K562 (cell line): ENCODE measurements at regions not wholly inside any gene's neighbourhood (a gene's known extent, or its start where the extent isn't known, plus 50 kb on each side); places are given as distances from the start of the nearest gene placed in this dataset.

Experiments used
- ATAC-seq: fragments of 200-7000 bp; cut with Tn5 transposase; 3 replicates; pipeline ENCODE4 v1.9.1; 2020; ENCODE audit warnings: moderate library complexity
- BruUV-seq: library from RNA; stranded (reverse); fragments of 400-500 nt; replicated peaks from 2 replicates; lab custom pipeline; 2021; lab: Mats Ljungman, UMichigan
- CTCF ChIA-PET: fragments of 300-600 bp; formaldehyde crosslinking; extraction: SDS; loops from one replicate; lab custom pipeline; 2021; ENCODE audit warnings: low intra/inter-chr PET ratio; lab: Yijun Ruan, JAX
- POLR2A ChIA-PET: fragments of 300-600, 350-650 bp; sonication (Branson Sonifier 250); formaldehyde crosslinking; extraction: SDS; loops from one replicate; lab custom pipeline; 2021; ENCODE audit warnings: antibody characterized with exemption, inconsistent platforms; lab: Yijun Ruan, JAX
- DNase-seq, 4 experiments: peaks; one replicate each; pipeline versions ENCODE4 v3.0.0 to v3.0.0-alpha.2; 2011 to 2018; ENCODE audit warnings: low spot score in 3 of 4, mixed read lengths in 3 of 4; ENCODE audit errors: extremely low read depth in 1 of 4
- FAIRE-seq: peaks from 2 replicates; lab custom pipeline; 2011; peaks lifted over from hg19 to GRCh38; lab: Jason Lieb, UNC
- H2AFZ ChIP-seq: 2 replicates; pipeline ENCODE4 v1.6.0; 2011; ENCODE audit warnings: low read depth, low read length, control low read depth, inconsistent platforms
- H3K27ac ChIP-seq: fragments of 200-600 bp; 3 replicates; pipeline ENCODE4 v1.8.0; 2011; ENCODE audit warnings: low read depth, mild to moderate bottlenecking, control low read depth, inconsistent platforms, low read length, moderate library complexity, mixed read lengths; ENCODE audit errors: extremely low read depth
- H3K27me3 ChIP-seq, 2 experiments: fragments of 300-600 bp in 1 of 2; 2 replicates in 1 of 2; 3 replicates in 1 of 2; pipeline versions ENCODE4 v1.6.0 to v1.8.0; 2011; ENCODE audit warnings: inconsistent platforms in 2 of 2, low read length in 2 of 2, mild to moderate bottlenecking in 1 of 2, mixed read lengths in 1 of 2, moderate library complexity in 1 of 2; ENCODE audit not compliant: control insufficient read depth in 2 of 2, insufficient read depth in 2 of 2
- H3K36me3 ChIP-seq: fragments of 300-600 bp; 3 replicates; pipeline ENCODE4 v1.8.0; 2011; ENCODE audit warnings: mild to moderate bottlenecking, low read length, inconsistent platforms; ENCODE audit not compliant: control insufficient read depth, insufficient read depth
- H3K4me1 ChIP-seq, 2 experiments: fragments of 200-600 bp in 1 of 2; replicated peaks in 1 of 2; 2 replicates in 1 of 2; 3 replicates in 1 of 2; pipeline versions ENCODE4 v1.5.1 to v1.8.0; 2011; ENCODE audit warnings: inconsistent platforms in 2 of 2, low read length in 2 of 2, mild to moderate bottlenecking in 1 of 2, mixed read lengths in 1 of 2, moderate library complexity in 1 of 2; ENCODE audit not compliant: control insufficient read depth in 2 of 2, insufficient read depth in 2 of 2
- H3K4me2 ChIP-seq: 2 replicates; pipeline ENCODE4 v1.6.1; 2011; ENCODE audit warnings: low read length, control low read depth, inconsistent platforms, mixed read lengths; ENCODE audit not compliant: insufficient read depth
- H3K4me3 ChIP-seq: fragments of 200-600 bp; sonication (generic), shearing (Covaris generic); 2 replicates; pipeline ENCODE4 v1.5.1; 2016; ENCODE audit warnings: control low read depth, inconsistent platforms
- H3K79me2 ChIP-seq: fragments of 200-600 bp; 3 replicates; pipeline ENCODE4 v1.8.0; 2011; ENCODE audit warnings: low read length, inconsistent platforms; ENCODE audit not compliant: control insufficient read depth, insufficient read depth
- H3K9ac ChIP-seq, 2 experiments: 2 replicates each; pipeline versions ENCODE4 v1.6.0 to v1.6.1; 2011; ENCODE audit warnings: low read depth in 2 of 2, low read length in 2 of 2, control low read depth in 1 of 2, inconsistent platforms in 1 of 2, mild to moderate bottlenecking in 1 of 2, mixed read lengths in 1 of 2; ENCODE audit not compliant: insufficient read depth in 1 of 2
- H3K9me1 ChIP-seq: one replicate; pipeline ENCODE4 v1.6.0; 2011; ENCODE audit warnings: inconsistent platforms, mild to moderate bottlenecking, low read length, moderate library complexity; ENCODE audit not compliant: control insufficient read depth, insufficient read depth
- H3K9me3 ChIP-seq: replicated peaks from 2 replicates; pipeline ENCODE4 v1.5.1; 2011; ENCODE audit warnings: low read depth, low read length, inconsistent platforms; ENCODE audit not compliant: control insufficient read depth, insufficient read depth
- H4K20me1 ChIP-seq: replicated peaks from 2 replicates; pipeline ENCODE4 v1.6.1; 2011; ENCODE audit warnings: low read length, inconsistent platforms, mixed read lengths; ENCODE audit not compliant: control insufficient read depth, insufficient read depth
- ARHGAP35 ChIP-seq: fragments of 450-650 bp; IDR thresholded peaks from 2 replicates; pipeline ENCODE4 v1.6.1; 2018; ENCODE audit not compliant: partially characterized antibody
- E2F3 ChIP-seq: fragments of 250-450 bp; sonication (Bioruptor Pico); IDR thresholded peaks from 2 replicates; pipeline ENCODE4 v1.4.0; 2020; ENCODE audit warnings: mild to moderate bottlenecking
- HEY1 ChIP-seq: fragments of 250-450 bp; sonication (Bioruptor Pico); IDR thresholded peaks from 2 replicates; pipeline ENCODE4 v1.5.0; 2020; ENCODE audit warnings: mild to moderate bottlenecking, moderate library complexity, borderline replicate concordance
- MTA3 ChIP-seq: fragments of 450-650 bp; formaldehyde crosslinking; IDR thresholded peaks from 2 replicates; pipeline ENCODE4 v1.6.1; 2017; ENCODE audit warnings: mild to moderate bottlenecking, borderline replicate concordance
- NCOA2 ChIP-seq, 2 experiments: fragments of 450-650 bp; IDR thresholded peaks; 2 replicates each; pipeline ENCODE4 v1.6.1; 2018; ENCODE audit warnings: mild to moderate bottlenecking in 2 of 2, moderate library complexity in 1 of 2; ENCODE audit not compliant: partially characterized antibody in 2 of 2
- NFIC ChIP-seq: fragments of 450-650 bp; IDR thresholded peaks from 2 replicates; pipeline ENCODE4 v1.6.1; 2017; ENCODE audit warnings: mild to moderate bottlenecking, inconsistent platforms
- STAT5B ChIP-seq: fragments of 250-450 bp; sonication (Bioruptor Pico); IDR thresholded peaks from 2 replicates; pipeline ENCODE4 v1.8.0; 2021; ENCODE audit warnings: mild to moderate bottlenecking, inconsistent platforms
- whole genome bisulfite sequencing: fragments of 100-300 bp; shearing (Covaris generic); methylation state at CpG from one replicate; pipeline ENCODE4 v1.1.6; 2016; ENCODE audit warnings: low coverage, mixed read lengths; ENCODE audit not compliant: insufficient coverage; ENCODE audit errors: missing lambda C conversion rate; 5-methylcytosine and 5-hydroxymethylcytosine counted together
- in situ Hi-C: fragments of 300-500 bp; cut with MboI; formaldehyde crosslinking; loops from 4 replicates; pipeline ENCODE4 v1.15.0; 2018; ENCODE audit warnings: inconsistent platforms, mixed read lengths
- intact Hi-C: fragments of 100-400 bp; cut with micrococcal nuclease; formaldehyde crosslinking; loops from 2 replicates; pipeline ENCODE4 v1.14.2; 2022
- TF ChIP-seq, protein P1 (sequence below): IDR thresholded peaks from 3 replicates; pipeline ENCODE4 v1.6.1; 2011; ENCODE audit warnings: borderline replicate concordance, mild to moderate bottlenecking; ENCODE audit not compliant: insufficient read length, insufficient read depth
- TF ChIP-seq, protein P2 (sequence below): fragments of 150-350 bp; IDR thresholded peaks from 2 replicates; pipeline ENCODE4 v1.6.1; 2014; ENCODE audit warnings: low read depth, mild to moderate bottlenecking, low read length, borderline replicate concordance
- TF ChIP-seq, protein P3 (sequence below): sonication (generic); formaldehyde crosslinking; IDR thresholded peaks from 2 replicates; pipeline ENCODE4 v1.8.0; 2022; ENCODE audit warnings: mild to moderate bottlenecking, missing genetic modification reagents
- TF ChIP-seq, protein P4 (sequence below): fragments of 450-650 bp; formaldehyde crosslinking; IDR thresholded peaks from 2 replicates; pipeline ENCODE4 v1.4.0; 2020; ENCODE audit warnings: mild to moderate bottlenecking, moderate library complexity
- TF ChIP-seq, protein P5 (sequence below): sonication (generic); formaldehyde crosslinking; IDR thresholded peaks from 2 replicates; pipeline ENCODE4 v1.8.1; 2023; ENCODE audit warnings: mild to moderate bottlenecking, missing genetic modification reagents

DNA sequence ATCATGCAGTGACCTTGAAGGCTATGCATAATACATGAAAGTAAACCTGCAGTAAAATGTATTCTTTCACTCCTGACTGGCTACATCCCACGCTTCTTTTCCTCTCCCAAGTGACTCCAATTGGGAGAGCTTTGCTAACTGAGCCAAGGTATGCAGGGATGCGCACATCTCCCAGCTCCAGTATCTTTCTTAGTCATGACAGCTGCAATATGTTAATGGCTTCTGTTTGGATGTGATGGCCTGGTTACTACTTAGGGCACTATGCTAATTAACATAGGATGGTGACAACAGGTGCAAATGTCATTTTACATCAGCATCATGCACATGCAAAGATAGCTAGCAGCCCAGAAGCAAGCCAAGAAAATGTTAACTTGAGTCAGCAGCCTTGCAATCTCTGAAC is 134.7 kb downstream of the POU4F1 start:
- H3K27me3 ChIP-seq: no peaks in the 10 kb centered on the region
- H3K4me1 ChIP-seq: no peaks in the 10 kb centered on the region
- H3K9me3 ChIP-seq: no peaks in the 10 kb centered on the region
- no peak for ATAC-seq
- H3K79me2 ChIP-seq: no peaks in the 10 kb centered on the region
- DNase-seq: no peak
- no peaks in the 10 kb centered on the region for H4K20me1 ChIP-seq
- no peak for FAIRE-seq
- no peak overlapping the region for H2AFZ ChIP-seq
- ChIA-PET CTCF (no interaction called here), POLR2A (no interaction called here)
- no peaks in the 10 kb centered on the region for H3K36me3 ChIP-seq
- intact Hi-C loops: no loop called here
- 10% methylated on average over 2 of the region's 2 CpGs for WGBS
- H3K27ac ChIP-seq: no peak overlapping the region
- H3K4me3 ChIP-seq: no peak overlapping the region
- no peak overlapping the region for H3K4me2 ChIP-seq
- no peaks in the 10 kb centered on the region for H3K9me1 ChIP-seq
- no peak overlapping the region for H3K9ac ChIP-seq
- BruUV-seq: no TSS peak
- in situ Hi-C loops: no loop called here
- TF ChIP-seq HEY1 (CRISPR knock-in tag) (no peak), MTA3 (no peak), NCOA2 (IDR thresholded peaks at IDR 0.05; ENCODE audit: partially characterized antibody in 2 of 2) (no peak), ARHGAP35 (no peak), STAT5B (CRISPR knock-in tag) (no peak), NFIC (no peak), E2F3 (CRISPR knock-in tag) (no peak)
- TF ChIP-seq, protein P1, sequence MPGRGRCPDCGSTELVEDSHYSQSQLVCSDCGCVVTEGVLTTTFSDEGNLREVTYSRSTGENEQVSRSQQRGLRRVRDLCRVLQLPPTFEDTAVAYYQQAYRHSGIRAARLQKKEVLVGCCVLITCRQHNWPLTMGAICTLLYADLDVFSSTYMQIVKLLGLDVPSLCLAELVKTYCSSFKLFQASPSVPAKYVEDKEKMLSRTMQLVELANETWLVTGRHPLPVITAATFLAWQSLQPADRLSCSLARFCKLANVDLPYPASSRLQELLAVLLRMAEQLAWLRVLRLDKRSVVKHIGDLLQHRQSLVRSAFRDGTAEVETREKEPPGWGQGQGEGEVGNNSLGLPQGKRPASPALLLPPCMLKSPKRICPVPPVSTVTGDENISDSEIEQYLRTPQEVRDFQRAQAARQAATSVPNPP: no peak
- TF ChIP-seq, protein P2, sequence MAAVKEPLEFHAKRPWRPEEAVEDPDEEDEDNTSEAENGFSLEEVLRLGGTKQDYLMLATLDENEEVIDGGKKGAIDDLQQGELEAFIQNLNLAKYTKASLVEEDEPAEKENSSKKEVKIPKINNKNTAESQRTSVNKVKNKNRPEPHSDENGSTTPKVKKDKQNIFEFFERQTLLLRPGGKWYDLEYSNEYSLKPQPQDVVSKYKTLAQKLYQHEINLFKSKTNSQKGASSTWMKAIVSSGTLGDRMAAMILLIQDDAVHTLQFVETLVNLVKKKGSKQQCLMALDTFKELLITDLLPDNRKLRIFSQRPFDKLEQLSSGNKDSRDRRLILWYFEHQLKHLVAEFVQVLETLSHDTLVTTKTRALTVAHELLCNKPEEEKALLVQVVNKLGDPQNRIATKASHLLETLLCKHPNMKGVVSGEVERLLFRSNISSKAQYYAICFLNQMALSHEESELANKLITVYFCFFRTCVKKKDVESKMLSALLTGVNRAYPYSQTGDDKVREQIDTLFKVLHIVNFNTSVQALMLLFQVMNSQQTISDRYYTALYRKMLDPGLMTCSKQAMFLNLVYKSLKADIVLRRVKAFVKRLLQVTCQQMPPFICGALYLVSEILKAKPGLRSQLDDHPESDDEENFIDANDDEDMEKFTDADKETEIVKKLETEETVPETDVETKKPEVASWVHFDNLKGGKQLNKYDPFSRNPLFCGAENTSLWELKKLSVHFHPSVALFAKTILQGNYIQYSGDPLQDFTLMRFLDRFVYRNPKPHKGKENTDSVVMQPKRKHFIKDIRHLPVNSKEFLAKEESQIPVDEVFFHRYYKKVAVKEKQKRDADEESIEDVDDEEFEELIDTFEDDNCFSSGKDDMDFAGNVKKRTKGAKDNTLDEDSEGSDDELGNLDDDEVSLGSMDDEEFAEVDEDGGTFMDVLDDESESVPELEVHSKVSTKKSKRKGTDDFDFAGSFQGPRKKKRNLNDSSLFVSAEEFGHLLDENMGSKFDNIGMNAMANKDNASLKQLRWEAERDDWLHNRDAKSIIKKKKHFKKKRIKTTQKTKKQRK: no peak
- TF ChIP-seq, protein P3, sequence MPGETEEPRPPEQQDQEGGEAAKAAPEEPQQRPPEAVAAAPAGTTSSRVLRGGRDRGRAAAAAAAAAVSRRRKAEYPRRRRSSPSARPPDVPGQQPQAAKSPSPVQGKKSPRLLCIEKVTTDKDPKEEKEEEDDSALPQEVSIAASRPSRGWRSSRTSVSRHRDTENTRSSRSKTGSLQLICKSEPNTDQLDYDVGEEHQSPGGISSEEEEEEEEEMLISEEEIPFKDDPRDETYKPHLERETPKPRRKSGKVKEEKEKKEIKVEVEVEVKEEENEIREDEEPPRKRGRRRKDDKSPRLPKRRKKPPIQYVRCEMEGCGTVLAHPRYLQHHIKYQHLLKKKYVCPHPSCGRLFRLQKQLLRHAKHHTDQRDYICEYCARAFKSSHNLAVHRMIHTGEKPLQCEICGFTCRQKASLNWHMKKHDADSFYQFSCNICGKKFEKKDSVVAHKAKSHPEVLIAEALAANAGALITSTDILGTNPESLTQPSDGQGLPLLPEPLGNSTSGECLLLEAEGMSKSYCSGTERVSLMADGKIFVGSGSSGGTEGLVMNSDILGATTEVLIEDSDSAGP (CRISPR knock-in tag): no peak
- TF ChIP-seq, protein P4, sequence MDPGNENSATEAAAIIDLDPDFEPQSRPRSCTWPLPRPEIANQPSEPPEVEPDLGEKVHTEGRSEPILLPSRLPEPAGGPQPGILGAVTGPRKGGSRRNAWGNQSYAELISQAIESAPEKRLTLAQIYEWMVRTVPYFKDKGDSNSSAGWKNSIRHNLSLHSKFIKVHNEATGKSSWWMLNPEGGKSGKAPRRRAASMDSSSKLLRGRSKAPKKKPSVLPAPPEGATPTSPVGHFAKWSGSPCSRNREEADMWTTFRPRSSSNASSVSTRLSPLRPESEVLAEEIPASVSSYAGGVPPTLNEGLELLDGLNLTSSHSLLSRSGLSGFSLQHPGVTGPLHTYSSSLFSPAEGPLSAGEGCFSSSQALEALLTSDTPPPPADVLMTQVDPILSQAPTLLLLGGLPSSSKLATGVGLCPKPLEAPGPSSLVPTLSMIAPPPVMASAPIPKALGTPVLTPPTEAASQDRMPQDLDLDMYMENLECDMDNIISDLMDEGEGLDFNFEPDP (CRISPR knock-in tag): no peak
- TF ChIP-seq, protein P5, sequence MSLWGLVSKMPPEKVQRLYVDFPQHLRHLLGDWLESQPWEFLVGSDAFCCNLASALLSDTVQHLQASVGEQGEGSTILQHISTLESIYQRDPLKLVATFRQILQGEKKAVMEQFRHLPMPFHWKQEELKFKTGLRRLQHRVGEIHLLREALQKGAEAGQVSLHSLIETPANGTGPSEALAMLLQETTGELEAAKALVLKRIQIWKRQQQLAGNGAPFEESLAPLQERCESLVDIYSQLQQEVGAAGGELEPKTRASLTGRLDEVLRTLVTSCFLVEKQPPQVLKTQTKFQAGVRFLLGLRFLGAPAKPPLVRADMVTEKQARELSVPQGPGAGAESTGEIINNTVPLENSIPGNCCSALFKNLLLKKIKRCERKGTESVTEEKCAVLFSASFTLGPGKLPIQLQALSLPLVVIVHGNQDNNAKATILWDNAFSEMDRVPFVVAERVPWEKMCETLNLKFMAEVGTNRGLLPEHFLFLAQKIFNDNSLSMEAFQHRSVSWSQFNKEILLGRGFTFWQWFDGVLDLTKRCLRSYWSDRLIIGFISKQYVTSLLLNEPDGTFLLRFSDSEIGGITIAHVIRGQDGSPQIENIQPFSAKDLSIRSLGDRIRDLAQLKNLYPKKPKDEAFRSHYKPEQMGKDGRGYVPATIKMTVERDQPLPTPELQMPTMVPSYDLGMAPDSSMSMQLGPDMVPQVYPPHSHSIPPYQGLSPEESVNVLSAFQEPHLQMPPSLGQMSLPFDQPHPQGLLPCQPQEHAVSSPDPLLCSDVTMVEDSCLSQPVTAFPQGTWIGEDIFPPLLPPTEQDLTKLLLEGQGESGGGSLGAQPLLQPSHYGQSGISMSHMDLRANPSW (CRISPR knock-in tag): no peak
